ENCODE measurements at regions not wholly inside any gene's neighbourhood (a gene's known extent, or its start where the extent isn't known, plus 50 kb on each side); places are given as distances from the start of the nearest gene placed in this dataset.

GRCh38 chr1:199706826-199707606 is 320.5 kb upstream of the NR5A2 start:
- Histone ChIP-seq H3K9ac (ENCODE audit: low read length) (no peak overlapping the region), H2AFZ (ENCODE audit: low read depth, low read length) (no peak overlapping the region), H2AK5ac (ENCODE audit: low read length, severe bottlenecking) (no peak overlapping the region), H3K27me3 (ENCODE audit: control insufficient read depth in 1 of 2, insufficient read depth in 1 of 2, low read length in 2 of 2) (no peaks in the 10 kb centered on the region), H3K36me3 (ENCODE audit: control insufficient read depth in 1 of 2, insufficient read depth in 2 of 2, low read depth in 1 of 2, low read length in 2 of 2) (no peaks in the 10 kb centered on the region), H3K27ac (ENCODE audit: low read length, poor library complexity, severe bottlenecking) (no peak overlapping the region), H2BK12ac (ENCODE audit: low read length in 2 of 2) (no peak overlapping the region), H3K18ac (ENCODE audit: low read depth in 1 of 2, low read length in 2 of 2) (no peak overlapping the region), H2BK15ac (ENCODE audit: low read depth, poor library complexity, severe bottlenecking) (no peak overlapping the region), H4K8ac (ENCODE audit: low read length) (no peak overlapping the region), H2BK120ac (ENCODE audit: low read depth, low read length) (no peak overlapping the region), H4K91ac (ENCODE audit: low read length) (no peak overlapping the region), H3K4me2 (ENCODE audit: low read length, poor library complexity, severe bottlenecking) (no peak overlapping the region), H3K23ac (ENCODE audit: low read length in 2 of 2) (no peak overlapping the region), H3K4me1 (ENCODE audit: control insufficient read depth, insufficient read depth, low read depth, low read length) (no peaks in the 10 kb centered on the region), H3K9me3 (ENCODE audit: control insufficient read depth, low read length) (peaks cover 25% of the 10 kb centered on the region), H3K4me3 (ENCODE audit: insufficient read depth in 1 of 2, low read depth in 1 of 2, low read length in 2 of 2) (no peak overlapping the region), H3K79me1 (replicated peaks; ENCODE audit: low read length, poor library complexity, severe bottlenecking) (no peaks in the 10 kb centered on the region), H2BK5ac (ENCODE audit: low read depth, low read length, poor library complexity, severe bottlenecking) (no peak overlapping the region), H3K14ac (ENCODE audit: low read length in 2 of 2) (no peak overlapping the region), H3K4ac (ENCODE audit: low read depth in 1 of 2, low read length in 2 of 2) (no peak overlapping the region)
- no peak for DNase-seq
- WGBS, result 87% methylated on average over 2 of the region's 5 CpGs

DNA sequence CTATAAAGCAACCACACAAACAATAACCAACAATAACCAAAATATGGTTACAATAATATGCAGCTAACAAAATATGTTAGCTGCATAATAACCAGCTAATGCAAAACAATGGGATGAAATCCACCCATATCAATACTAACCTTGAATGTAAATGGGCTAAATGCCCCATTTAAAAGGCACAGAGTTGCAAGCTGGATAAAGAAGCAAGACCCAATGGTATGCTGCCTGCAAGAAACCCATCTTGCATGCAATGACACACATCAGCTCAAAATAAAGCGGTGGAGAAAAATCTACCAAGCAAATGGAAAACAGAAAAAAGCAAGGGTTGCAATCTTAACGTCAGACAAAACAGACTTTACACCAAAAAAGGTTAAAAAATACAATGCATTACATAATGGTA is 316.5 kb upstream of the NR5A2 start:
- Histone ChIP-seq H2AK5ac (ENCODE audit: low read length, severe bottlenecking) (no peak overlapping the region), H3K9ac (ENCODE audit: low read length) (no peak overlapping the region), H3K4me3 (ENCODE audit: insufficient read depth in 1 of 2, low read depth in 1 of 2, low read length in 2 of 2) (no peak overlapping the region), H3K14ac (ENCODE audit: low read length in 2 of 2) (no peak overlapping the region), H3K18ac (ENCODE audit: low read depth in 1 of 2, low read length in 2 of 2) (no peak overlapping the region), H2BK5ac (ENCODE audit: low read depth, low read length, poor library complexity, severe bottlenecking) (no peak overlapping the region), H3K27ac (ENCODE audit: low read length, poor library complexity, severe bottlenecking) (no peak overlapping the region), H3K9me3 (ENCODE audit: control insufficient read depth, low read length) (peaks cover 31% of the 10 kb centered on the region), H3K23ac (ENCODE audit: low read length in 2 of 2) (no peak overlapping the region), H3K4me1 (ENCODE audit: control insufficient read depth, insufficient read depth, low read depth, low read length) (no peaks in the 10 kb centered on the region), H2AFZ (ENCODE audit: low read depth, low read length) (no peak overlapping the region), H4K91ac (ENCODE audit: low read length) (no peak overlapping the region), H3K36me3 (ENCODE audit: control insufficient read depth in 1 of 2, insufficient read depth in 2 of 2, low read depth in 1 of 2, low read length in 2 of 2) (no peaks in the 10 kb centered on the region), H2BK120ac (ENCODE audit: low read depth, low read length) (no peak overlapping the region), H4K8ac (ENCODE audit: low read length) (no peak overlapping the region), H2BK12ac (ENCODE audit: low read length in 2 of 2) (no peak overlapping the region), H3K79me1 (replicated peaks; ENCODE audit: low read length, poor library complexity, severe bottlenecking) (no peaks in the 10 kb centered on the region), H3K27me3 (ENCODE audit: control insufficient read depth in 1 of 2, insufficient read depth in 1 of 2, low read length in 2 of 2) (no peaks in the 10 kb centered on the region), H3K4me2 (ENCODE audit: low read length, poor library complexity, severe bottlenecking) (no peak overlapping the region), H3K4ac (ENCODE audit: low read depth in 1 of 2, low read length in 2 of 2) (no peak overlapping the region), H2BK15ac (ENCODE audit: low read depth, poor library complexity, severe bottlenecking) (no peak overlapping the region)
- 83% methylated on average over 1 of the region's 2 CpGs for WGBS
- DNase-seq, result no peak

- Histone ChIP-seq H4K8ac (ENCODE audit: low read length) (no peak overlapping the region), H2AFZ (ENCODE audit: low read depth, low read length) (no peak overlapping the region), H3K18ac (ENCODE audit: low read depth in 1 of 2, low read length in 2 of 2) (no peak overlapping the region), H3K4ac (ENCODE audit: low read depth in 1 of 2, low read length in 2 of 2) (no peak overlapping the region), H3K9me3 (ENCODE audit: control insufficient read depth, low read length) (peaks cover 9% of the 10 kb centered on the region), H4K91ac (ENCODE audit: low read length) (no peak overlapping the region), H2BK120ac (ENCODE audit: low read depth, low read length) (no peak overlapping the region), H3K4me2 (ENCODE audit: low read length, poor library complexity, severe bottlenecking) (no peak overlapping the region), H3K4me1 (ENCODE audit: control insufficient read depth, insufficient read depth, low read depth, low read length) (no peaks in the 10 kb centered on the region), H3K14ac (ENCODE audit: low read length in 2 of 2) (no peak overlapping the region), H2BK5ac (ENCODE audit: low read depth, low read length, poor library complexity, severe bottlenecking) (no peak overlapping the region), H3K9ac (ENCODE audit: low read length) (no peak overlapping the region), H2AK5ac (ENCODE audit: low read length, severe bottlenecking) (no peak overlapping the region), H3K23ac (ENCODE audit: low read length in 2 of 2) (no peak overlapping the region), H3K36me3 (ENCODE audit: control insufficient read depth in 1 of 2, insufficient read depth in 2 of 2, low read depth in 1 of 2, low read length in 2 of 2) (no peaks in the 10 kb centered on the region), H3K27ac (ENCODE audit: low read length, poor library complexity, severe bottlenecking) (no peak overlapping the region), H2BK15ac (ENCODE audit: low read depth, poor library complexity, severe bottlenecking) (no peak overlapping the region), H3K79me1 (replicated peaks; ENCODE audit: low read length, poor library complexity, severe bottlenecking) (no peaks in the 10 kb centered on the region), H3K4me3 (ENCODE audit: insufficient read depth in 1 of 2, low read depth in 1 of 2, low read length in 2 of 2) (no peak overlapping the region), H3K27me3 (ENCODE audit: control insufficient read depth in 1 of 2, insufficient read depth in 1 of 2, low read length in 2 of 2) (peaks cover 0 to 3% of the 10 kb centered on the region in 2 experiments), H2BK12ac (ENCODE audit: low read length in 2 of 2) (no peak overlapping the region)
- no peak for DNase-seq
- WGBS, result 100% methylated on average over 1 of the region's 1 CpG
These were observed 310.8 kb upstream of the NR5A2 start for GRCh38 chr1:199716729-199717128.

- no peak for DNase-seq
- Histone ChIP-seq H3K27ac (ENCODE audit: low read length, poor library complexity, severe bottlenecking) (no peak overlapping the region), H3K18ac (ENCODE audit: low read depth in 1 of 2, low read length in 2 of 2) (no peak overlapping the region), H2AK5ac (ENCODE audit: low read length, severe bottlenecking) (no peak overlapping the region), H2BK120ac (ENCODE audit: low read depth, low read length) (no peak overlapping the region), H3K79me1 (replicated peaks; ENCODE audit: low read length, poor library complexity, severe bottlenecking) (no peaks in the 10 kb centered on the region), H3K14ac (ENCODE audit: low read length in 2 of 2) (no peak overlapping the region), H2AFZ (ENCODE audit: low read depth, low read length) (no peak overlapping the region), H3K36me3 (ENCODE audit: control insufficient read depth in 1 of 2, insufficient read depth in 2 of 2, low read depth in 1 of 2, low read length in 2 of 2) (no peaks in the 10 kb centered on the region), H2BK15ac (ENCODE audit: low read depth, poor library complexity, severe bottlenecking) (no peak overlapping the region), H2BK5ac (ENCODE audit: low read depth, low read length, poor library complexity, severe bottlenecking) (no peak overlapping the region), H3K4me3 (ENCODE audit: insufficient read depth in 1 of 2, low read depth in 1 of 2, low read length in 2 of 2) (no peak overlapping the region), H3K27me3 (ENCODE audit: control insufficient read depth in 1 of 2, insufficient read depth in 1 of 2, low read length in 2 of 2) (peaks cover 0 to 3% of the 10 kb centered on the region in 2 experiments), H2BK12ac (ENCODE audit: low read length in 2 of 2) (no peak overlapping the region), H4K91ac (ENCODE audit: low read length) (no peak overlapping the region), H3K9me3 (ENCODE audit: control insufficient read depth, low read length) (no peaks in the 10 kb centered on the region), H3K4me2 (ENCODE audit: low read length, poor library complexity, severe bottlenecking) (no peak overlapping the region), H3K4me1 (ENCODE audit: control insufficient read depth, insufficient read depth, low read depth, low read length) (no peaks in the 10 kb centered on the region), H4K8ac (ENCODE audit: low read length) (no peak overlapping the region), H3K23ac (ENCODE audit: low read length in 2 of 2) (no peak overlapping the region), H3K4ac (ENCODE audit: low read depth in 1 of 2, low read length in 2 of 2) (no peak overlapping the region), H3K9ac (ENCODE audit: low read length) (no peak overlapping the region)
- no CpG with 5 or more reads among the region's 3 CpGs for WGBS
These were observed 308.2 kb upstream of the NR5A2 start for GRCh38 chr1:199719156-199719842.

Measured in mesenchymal stem cell (in vitro differentiated cells and primary cell).